Caco-2 (cell line): ENCODE measurements at regions not wholly inside any gene's neighbourhood (a gene's known extent, or its start where the extent isn't known, plus 50 kb on each side); places are given as distances from the start of the nearest gene placed in this dataset.

ENCODE experiments used
- BruUV-seq: library from RNA; stranded (reverse); fragments of 400-500 nt; replicated peaks from 2 replicates; lab custom pipeline; 2021; lab: Mats Ljungman, UMichigan
- CTCF ChIA-PET: fragments of 300-600 bp; sonication (Branson Sonifier 250); formaldehyde crosslinking; loops from one replicate; lab custom pipeline; 2022; ENCODE audit warnings: antibody characterized with exemption; lab: Charles Lee
- POLR2A ChIA-PET: fragments of 300-600 bp; sonication (Branson Sonifier 250); formaldehyde crosslinking; loops from one replicate; lab custom pipeline; 2022; ENCODE audit warnings: antibody characterized with exemption; lab: Charles Lee
- DNase-seq, 2 experiments: peaks; one replicate each; pipeline versions ENCODE4 v3.0.0 to v3.0.0-alpha.2; 2020 to 2022
- H3K27me3 ChIP-seq: replicated peaks from 2 replicates; pipeline ENCODE4 v1.6.0; 2011; ENCODE audit warnings: low read length; ENCODE audit not compliant: control insufficient read depth, insufficient read depth
- H3K36me3 ChIP-seq: 2 replicates; pipeline ENCODE4 v1.5.1; 2011; ENCODE audit warnings: low read length; ENCODE audit not compliant: control insufficient read depth, insufficient read depth
- H3K4me1 ChIP-seq: fragments of 250-450 bp; sonication (Bioruptor Pico); 2 replicates; pipeline ENCODE4 v1.5.1; 2020; ENCODE audit warnings: mild to moderate bottlenecking
- H3K4me3 ChIP-seq: 2 replicates; pipeline ENCODE4 v1.5.1; 2011; ENCODE audit warnings: low read depth, mild to moderate bottlenecking, control low read depth, low read length
- H3K9me3 ChIP-seq: fragments of 250-450 bp; sonication (Bioruptor Pico); 2 replicates; pipeline ENCODE4 v1.5.1; 2020; ENCODE audit warnings: mild to moderate bottlenecking, moderate library complexity
- H3K27ac Mint-ChIP-seq: one replicate; pipeline ENCODE4 v1.8.0; 2022; ENCODE audit warnings: mixed read lengths; ENCODE audit not compliant: unreplicated experiment
- H3K27me3 Mint-ChIP-seq: one replicate; pipeline ENCODE4 v1.8.0; 2022; ENCODE audit warnings: mixed read lengths; ENCODE audit not compliant: insufficient read depth, unreplicated experiment
- H3K36me3 Mint-ChIP-seq: one replicate; pipeline ENCODE4 v1.8.0; 2022; ENCODE audit warnings: mild to moderate bottlenecking, mixed read lengths; ENCODE audit not compliant: insufficient read depth, unreplicated experiment
- H3K4me1 Mint-ChIP-seq: one replicate; pipeline ENCODE4 v1.8.0; 2022; ENCODE audit warnings: low read depth, mixed read lengths; ENCODE audit not compliant: unreplicated experiment
- H3K4me3 Mint-ChIP-seq: one replicate; pipeline ENCODE4 v1.8.0; 2022; ENCODE audit warnings: mild to moderate bottlenecking, moderate library complexity, mixed read lengths; ENCODE audit not compliant: unreplicated experiment
- H3K9me3 Mint-ChIP-seq: one replicate; pipeline ENCODE4 v1.8.0; 2022; ENCODE audit warnings: mixed read lengths; ENCODE audit not compliant: unreplicated experiment
- CTCF ChIP-seq, 2 experiments: fragments of 200-600 bp in 1 of 2; IDR thresholded peaks; 1 replicate in 1 of 2; 2 replicates in 1 of 2; pipeline versions ENCODE4 v1.5.1 to v1.8.0; 2011 to 2022; ENCODE audit warnings: antibody characterized with exemption in 1 of 2, control low read depth in 1 of 2, inconsistent platforms in 1 of 2, low read depth in 1 of 2, low read length in 1 of 2, mild to moderate bottlenecking in 1 of 2, moderate library complexity in 1 of 2; ENCODE audit not compliant: insufficient read depth in 1 of 2, severe bottlenecking in 1 of 2, unreplicated experiment in 1 of 2
- intact Hi-C: fragments of 100-400 bp; cut with micrococcal nuclease; formaldehyde crosslinking; loops from one replicate; pipeline ENCODE4 v1.10.0; 2022; ENCODE audit not compliant: unreplicated experiment

GRCh38 chr2:71863396-71863795, 284.3 kb downstream of the CYP26B1 start:
- Histone ChIP-seq H3K4me1 (no peaks in the 10 kb centered on the region), H3K36me3 (no peaks in the 10 kb centered on the region), H3K27me3 (peaks cover 3% of the 10 kb centered on the region), H3K9me3 (no peaks in the 10 kb centered on the region), H3K4me3 (no peak overlapping the region)
- no peak for DNase-seq
- H3K4me3 Mint-ChIP-seq, result no peak overlapping the region
- intact Hi-C loops, result no loop called here
- H3K36me3 Mint-ChIP-seq, result no peaks in the 10 kb centered on the region
- ChIA-PET POLR2A (no interaction called here), CTCF (no interaction called here)
- H3K9me3 Mint-ChIP-seq, result no peaks in the 10 kb centered on the region
- H3K4me1 Mint-ChIP-seq, result no peaks in the 10 kb centered on the region
- no TSS peak for BruUV-seq
- peaks cover 17% of the 10 kb centered on the region for H3K27me3 Mint-ChIP-seq
- H3K27ac Mint-ChIP-seq, result no peak overlapping the region
- TF ChIP-seq CTCF (IDR thresholded peaks at IDR 0.05; ENCODE audit: insufficient read depth in 1 of 2, low read depth in 1 of 2, low read length in 1 of 2, severe bottlenecking in 1 of 2, unreplicated experiment in 1 of 2), result no peak

- DNase-seq, result no peak
- Histone ChIP-seq H3K27me3 (peaks cover 3% of the 10 kb centered on the region), H3K9me3 (no peaks in the 10 kb centered on the region), H3K4me3 (no peak overlapping the region), H3K36me3 (no peaks in the 10 kb centered on the region), H3K4me1 (no peaks in the 10 kb centered on the region)
- Mint-ChIP-seq H3K36me3 (no peaks in the 10 kb centered on the region), H3K4me3 (no peak overlapping the region), H3K9me3 (no peaks in the 10 kb centered on the region), H3K27ac (no peak overlapping the region), H3K4me1 (no peaks in the 10 kb centered on the region), H3K27me3 (peaks cover 13% of the 10 kb centered on the region)
- intact Hi-C loops, result no loop called here
- TF ChIP-seq CTCF (IDR thresholded peaks at IDR 0.05; ENCODE audit: insufficient read depth in 1 of 2, low read depth in 1 of 2, low read length in 1 of 2, severe bottlenecking in 1 of 2, unreplicated experiment in 1 of 2), result no peak
- ChIA-PET CTCF (no interaction called here), POLR2A (no interaction called here)
- BruUV-seq, result no TSS peak
Observed at GRCh38 chr2:71862921-71863320, 284.7 kb downstream of the CYP26B1 start.

- no peak for DNase-seq
- CTCF ChIA-PET, result no interaction called here
- no peak overlapping the region for H3K4me3 ChIP-seq
- Mint-ChIP-seq H3K27me3 (peaks cover 9% of the 10 kb centered on the region), H3K4me1 (no peaks in the 10 kb centered on the region), H3K4me3 (no peak overlapping the region), H3K27ac (no peak overlapping the region), H3K36me3 (no peaks in the 10 kb centered on the region), H3K9me3 (no peaks in the 10 kb centered on the region)
- TF ChIP-seq CTCF (IDR thresholded peaks at IDR 0.05; ENCODE audit: insufficient read depth in 1 of 2, low read depth in 1 of 2, low read length in 1 of 2, severe bottlenecking in 1 of 2, unreplicated experiment in 1 of 2), result no peak
- peaks cover 3% of the 10 kb centered on the region for H3K27me3 ChIP-seq
- intact Hi-C loops, result no loop called here
- no peaks in the 10 kb centered on the region for H3K9me3 ChIP-seq
- H3K36me3 ChIP-seq, result no peaks in the 10 kb centered on the region
- no peaks in the 10 kb centered on the region for H3K4me1 ChIP-seq
- POLR2A ChIA-PET, result no interaction called here
- no TSS peak for BruUV-seq
Observed at GRCh38 chr2:71861186-71862160, 286.2 kb downstream of the CYP26B1 start.
